Transverse colon (tissue), 4 donors: ENCODE measurements at regions not wholly inside any gene's neighbourhood (a gene's known extent, or its start where the extent isn't known, plus 50 kb on each side); places are given as distances from the start of the nearest gene placed in this dataset.
A peak's percentile ranks its signal among the peaks of the same experiment; 100 is the strongest.

Source experiments
- DNase-seq: peaks from one replicate; pipeline ENCODE4 v3.0.0-alpha.2; 2019
- H3K27ac ChIP-seq, 4 donors: fragments of 200-600 bp; sonication (generic); 2 replicates each; pipeline ENCODE4 v1.5.1; 2016 to 2018; ENCODE audit warnings: inconsistent platforms in 4 of 4
- H3K27me3 ChIP-seq: fragments of 200-600 bp; sonication (generic); 2 replicates; pipeline ENCODE4 v1.5.1; 2017; ENCODE audit warnings: inconsistent platforms
- H3K36me3 ChIP-seq, 4 donors: fragments of 200-600 bp; sonication (generic); 2 replicates each; pipeline ENCODE4 v1.5.1; 2017 to 2019; ENCODE audit warnings: inconsistent platforms in 4 of 4
- H3K4me1 ChIP-seq, 4 donors: fragments of 200-600 bp; sonication (generic); 2 replicates each; pipeline ENCODE4 v1.5.1; 2017 to 2020; ENCODE audit warnings: inconsistent platforms in 4 of 4
- H3K4me3 ChIP-seq, 4 donors: fragments of 200-600 bp; sonication (generic); 1 replicate in 1 of 4; 2 replicates in 3 of 4; pipeline versions ENCODE4 v1.5.1 to v1.6.1; 2017 to 2019; ENCODE audit warnings: inconsistent platforms in 4 of 4
- H3K9me3 ChIP-seq, 2 donors: fragments of 200-600 bp; sonication (generic); 2 replicates each; pipeline ENCODE4 v1.5.1; 2017 to 2019; ENCODE audit warnings: inconsistent platforms in 2 of 2
- CTCF ChIP-seq, 5 experiments: fragments of 200-600 bp in 3 of 5; fragments of 450-650 bp in 2 of 5; sonication (generic) in 3 of 5; IDR thresholded peaks; 1 replicate in 2 of 5; 2 replicates in 3 of 5; pipeline ENCODE4 v1.5.1; 2016 to 2017; ENCODE audit warnings: antibody characterized with exemption in 5 of 5, inconsistent platforms in 3 of 5, mild to moderate bottlenecking in 2 of 5, moderate library complexity in 1 of 5
- EP300 ChIP-seq: sonication (generic); formaldehyde crosslinking; IDR thresholded peaks from one replicate; pipeline ENCODE4 v1.6.1; 2017; ENCODE audit warnings: antibody characterized with exemption, low read depth
- POLR2A ChIP-seq: fragments of 450-650 bp; IDR thresholded peaks from one replicate; pipeline ENCODE4 v1.6.1; 2016; ENCODE audit warnings: antibody characterized with exemption, mild to moderate bottlenecking, moderate library complexity
- POLR2AphosphoS5 ChIP-seq, 3 donors: sonication (generic); formaldehyde crosslinking; IDR thresholded peaks; one replicate each; pipeline ENCODE4 v1.6.1; 2016; ENCODE audit warnings: antibody characterized with exemption in 3 of 3
- WGBS, 2 donors: methylation state at CpG; one replicate each; pipeline ENCODE4 v1.1.5; 2018; ENCODE audit warnings: low coverage in 1 of 2; 5-methylcytosine and 5-hydroxymethylcytosine counted together
- in situ Hi-C, 4 donors: fragments of 200-750 bp; cut with MboI; loops; one replicate each; pipeline versions ENCODE4 v1.15.0 to v1.15.1; 2017; ENCODE audit warnings: low sequenced_read_pairs in 3 of 4, low pct_ligation_motif_present in 1 of 4, low pct_unique_long_range_greater_than_20kb in 1 of 4
- intact Hi-C: fragments of 100-400 bp; cut with DNase I; formaldehyde crosslinking; loops from one replicate; pipeline ENCODE4 v1.15.1; 2023; ENCODE audit warnings: low total_unique reads

- WGBS, 2 donors = 82 to 87% methylated on average over 2 to 3 of the region's 3 CpGs
- Histone ChIP-seq H3K27ac (no peak overlapping the region), H3K4me1 (peaks cover 7 to 21% (median 8%) of the 10 kb centered on the region in 4 donors), H3K9me3 (no peaks in the 10 kb centered on the region), H3K36me3 (no peaks in the 10 kb centered on the region), H3K27me3 (no peaks in the 10 kb centered on the region), H3K4me3 (no peak overlapping the region)
- in situ Hi-C loops = no loop called here
- intact Hi-C loops = no loop called here
- TF ChIP-seq EP300 = no peak
- TF ChIP-seq POLR2AphosphoS5 (IDR thresholded peaks at IDR 0.05) = no peak
- TF ChIP-seq CTCF (IDR thresholded peaks at IDR 0.05) = no peak
- TF ChIP-seq POLR2A = no peak
- DNase-seq = no peak
Observed at GRCh38 chr12:11549119-11549518, 100.4 kb upstream of the ETV6 start.

DNA sequence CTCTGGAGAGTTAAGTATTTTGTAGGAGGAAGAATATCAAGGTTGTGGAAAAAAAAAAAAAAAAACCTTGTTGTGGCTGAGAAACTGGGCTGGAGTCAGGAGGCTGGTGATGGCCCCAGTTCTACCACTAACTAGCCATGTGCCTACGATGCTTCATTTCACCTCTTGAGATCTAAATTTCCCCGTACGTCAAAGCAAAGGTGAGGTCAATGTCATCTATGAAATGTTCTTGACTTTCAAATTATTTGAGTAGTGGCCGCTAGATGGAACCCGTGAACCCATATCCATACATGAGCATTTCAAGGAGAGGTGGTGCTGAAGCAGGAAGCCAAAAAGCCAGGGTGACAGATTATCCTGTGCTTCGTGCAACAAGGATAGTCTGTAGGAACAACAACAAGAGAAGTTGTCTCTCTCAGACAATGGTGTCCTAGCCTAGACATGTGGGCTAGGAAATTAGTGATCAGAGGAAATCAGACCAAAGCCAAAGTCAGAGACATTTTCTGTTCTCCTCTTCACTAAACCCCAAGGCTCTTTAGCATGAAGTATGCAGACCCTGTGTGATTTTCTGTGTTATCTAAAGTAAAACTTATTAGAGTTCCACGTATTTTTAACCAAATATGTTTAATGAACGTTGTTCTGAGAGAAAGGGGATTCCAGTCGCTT, 95.5 kb upstream of the ETV6 start:
- H3K27me3 ChIP-seq = no peaks in the 10 kb centered on the region
- 15 to 31% methylated on average over 6 to 9 of the region's 9 CpGs for WGBS, 2 donors
- in situ Hi-C loops = loop anchor here in 2 of 4 donors (25.0 kb wide), 2 partner anchors 783 to 1133 kb away; partner anchors contain the start of gene GPR19 (in 1 of the 2)
- H3K36me3 ChIP-seq = no peaks in the 10 kb centered on the region
- no peak overlapping the region for H3K27ac ChIP-seq
- intact Hi-C loops = no loop called here
- no peak overlapping the region for H3K4me3 ChIP-seq
- H3K9me3 ChIP-seq = no peaks in the 10 kb centered on the region
- DNase-seq = peak; percentile 58
- TF ChIP-seq POLR2A = no peak
- peak; percentile 50 to 69 (median 58) for TF ChIP-seq CTCF (IDR thresholded peaks at IDR 0.05)
- H3K4me1 ChIP-seq = peaks cover 7 to 32% (median 14%) of the 10 kb centered on the region in 4 donors

- Histone ChIP-seq H3K36me3 (no peaks in the 10 kb centered on the region), H3K27ac (peak overlapping the region; percentile 70 to 86 (median 80)), H3K4me1 (peaks cover 7 to 32% (median 14%) of the 10 kb centered on the region in 4 donors), H3K4me3 (peak overlapping the region in 1 of 4 donors; percentile 52), H3K27me3 (no peaks in the 10 kb centered on the region), H3K9me3 (no peaks in the 10 kb centered on the region)
- DNase-seq = no peak
- intact Hi-C loops (loop anchor here (5.0 kb wide), 1 partner anchor 147 kb away; no protein-coding TSS in a partner anchor), in situ Hi-C loops (loop anchor here in 2 of 4 donors (25.0 kb wide), 2 partner anchors 782 to 1132 kb away; partner anchors contain the start of gene GPR19 (in 1 of the 2))
- TF ChIP-seq CTCF (IDR thresholded peaks at IDR 0.05) (no peak), POLR2AphosphoS5 (IDR thresholded peaks at IDR 0.05) (no peak), EP300 (no peak), POLR2A (no peak)
- 89 to 95% methylated on average over 7 of the region's 7 CpGs for WGBS, 2 donors
Observed at GRCh38 chr12:11555195-11555594, 94.3 kb upstream of the ETV6 start.

- in situ Hi-C loops = loop anchor here in 2 of 4 donors (25.0 kb wide), 2 partner anchors 781 to 1131 kb away; partner anchors contain the start of gene GPR19 (in 1 of the 2)
- WGBS, 2 donors = 16 to 25% methylated on average over 4 to 11 of the region's 11 CpGs
- Histone ChIP-seq H3K4me3 (peak overlapping the region in 3 of 4 donors; percentile 26 to 52 (median 31)), H3K27me3 (no peaks in the 10 kb centered on the region), H3K36me3 (no peaks in the 10 kb centered on the region), H3K27ac (peak overlapping the region; percentile 70 to 86 (median 80)), H3K9me3 (no peaks in the 10 kb centered on the region), H3K4me1 (peaks cover 7 to 32% (median 14%) of the 10 kb centered on the region in 4 donors)
- TF ChIP-seq EP300 (peak; percentile 31), CTCF (IDR thresholded peaks at IDR 0.05) (no peak), POLR2A (peak; percentile 24), POLR2AphosphoS5 (IDR thresholded peaks at IDR 0.05) (peak in 2 of 3 donors; percentile 29 to 76)
- DNase-seq = peak; percentile 49
- intact Hi-C loops = loop anchor here (5.0 kb wide), 1 partner anchor 146 kb away; no protein-coding TSS in a partner anchor
Observed at GRCh38 chr12:11555743-11556625, 93.5 kb upstream of the ETV6 start.
